SIG-M5 treated with dmso at 0.1 percent for 504 hours (cell line): ENCODE measurements at regions not wholly inside any gene's neighbourhood (a gene's known extent, or its start where the extent isn't known, plus 50 kb on each side); places are given as distances from the start of the nearest gene placed in this dataset.

Experiments used
- DNase-seq: peaks from one replicate; lab custom pipeline; 2025; ENCODE audit not compliant: unreplicated experiment; lab: John Stamatoyannopoulos, UW

DNA sequence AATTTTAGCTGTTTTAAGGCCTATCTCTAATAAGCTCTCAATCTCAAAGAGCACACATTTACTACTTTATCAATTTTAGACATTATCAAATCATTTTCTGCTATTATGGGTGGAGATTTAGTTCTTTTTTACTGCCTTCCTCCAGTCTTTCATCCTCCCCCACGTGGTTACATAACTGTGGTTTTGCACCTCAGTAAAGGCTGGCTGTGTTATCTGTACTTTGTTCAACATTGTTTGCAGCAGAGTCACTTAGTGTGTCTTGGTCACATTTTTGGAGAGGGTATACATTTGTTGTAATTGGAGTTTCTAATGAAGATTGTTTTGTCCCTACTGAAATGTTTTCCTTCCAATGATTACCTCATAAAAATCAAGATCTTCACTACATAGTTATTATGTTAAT, 549.6 kb upstream of the CELF4 start:
- no peak for DNase-seq

DNA sequence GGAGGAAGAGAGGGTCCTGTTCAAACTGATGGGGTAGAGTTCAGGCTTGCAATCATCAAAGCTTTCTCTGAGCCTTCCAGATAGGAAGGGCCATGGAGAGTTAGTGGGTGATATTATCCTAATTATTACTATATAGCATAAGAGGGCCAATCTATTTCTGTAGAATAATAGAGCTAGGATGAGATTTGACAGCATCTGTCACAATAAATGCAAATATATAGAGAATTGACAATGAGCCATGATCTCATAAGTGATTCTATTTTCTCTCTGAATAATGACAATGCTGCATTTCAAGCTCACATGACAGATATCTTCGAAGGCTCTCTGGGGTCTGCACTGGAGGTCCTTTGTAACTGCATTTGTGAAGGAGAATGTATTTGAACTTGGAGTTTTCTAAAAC, 521.9 kb upstream of the CELF4 start:
- no peak for DNase-seq

- DNase-seq = no peak
Observed at GRCh38 chr18:38081516-38081915, 515.9 kb upstream of the CELF4 start.

DNA sequence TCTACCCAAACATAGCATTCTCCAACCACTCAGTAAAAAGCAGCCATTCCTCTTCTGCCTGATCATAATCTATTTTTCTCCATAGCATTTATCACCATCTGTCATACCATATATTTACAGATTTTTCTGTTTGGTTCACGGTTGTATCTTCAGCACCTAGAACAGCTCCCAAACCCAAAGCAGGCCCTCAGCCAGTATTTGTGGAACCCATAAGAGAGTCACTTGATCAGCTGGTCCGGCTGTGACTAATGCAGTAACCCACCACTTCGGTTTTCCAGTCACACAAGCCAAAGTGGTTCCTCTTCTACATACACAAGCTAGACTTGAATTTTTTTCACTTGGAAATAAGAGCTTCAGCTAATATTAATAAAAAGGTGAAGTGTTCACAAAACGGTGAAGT, 511.6 kb upstream of the CELF4 start:
- DNase-seq = no peak

- DNase-seq = no peak
Observed at GRCh38 chr18:38076346-38077070, 510.9 kb upstream of the CELF4 start.

DNA sequence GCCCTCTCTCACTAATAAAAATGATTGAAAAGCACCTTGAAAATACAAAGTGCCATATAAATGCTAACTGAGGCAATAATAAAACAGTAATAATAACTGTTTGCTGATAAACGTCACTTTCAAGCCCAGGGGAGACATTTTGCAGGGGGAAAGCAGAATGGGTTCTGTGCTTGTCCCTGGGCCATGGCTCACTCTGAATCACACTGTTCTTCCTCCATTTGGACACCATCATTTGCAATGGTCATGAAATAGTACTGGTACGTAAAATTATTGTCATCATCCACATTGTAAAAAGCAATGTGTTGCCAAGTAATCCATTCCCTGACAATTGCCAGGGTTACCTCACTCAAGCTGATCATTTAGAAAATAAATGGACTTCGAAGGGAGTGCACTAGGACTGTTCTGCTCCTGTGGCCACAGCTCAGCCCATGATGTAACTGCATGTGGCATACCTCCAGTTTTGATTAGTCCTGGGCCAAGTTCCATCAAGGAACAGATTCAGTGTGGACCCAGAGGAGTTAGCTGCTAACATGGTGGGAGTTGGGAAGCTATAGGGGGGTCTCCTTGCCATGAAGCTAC, 508.8 kb upstream of the CELF4 start:
- DNase-seq = no peak

- DNase-seq = no peak
Observed at GRCh38 chr18:38067821-38068220, 502.2 kb upstream of the CELF4 start.

GRCh38 chr18:38067086-38067485, 501.5 kb upstream of the CELF4 start:
- DNase-seq = no peak

DNA sequence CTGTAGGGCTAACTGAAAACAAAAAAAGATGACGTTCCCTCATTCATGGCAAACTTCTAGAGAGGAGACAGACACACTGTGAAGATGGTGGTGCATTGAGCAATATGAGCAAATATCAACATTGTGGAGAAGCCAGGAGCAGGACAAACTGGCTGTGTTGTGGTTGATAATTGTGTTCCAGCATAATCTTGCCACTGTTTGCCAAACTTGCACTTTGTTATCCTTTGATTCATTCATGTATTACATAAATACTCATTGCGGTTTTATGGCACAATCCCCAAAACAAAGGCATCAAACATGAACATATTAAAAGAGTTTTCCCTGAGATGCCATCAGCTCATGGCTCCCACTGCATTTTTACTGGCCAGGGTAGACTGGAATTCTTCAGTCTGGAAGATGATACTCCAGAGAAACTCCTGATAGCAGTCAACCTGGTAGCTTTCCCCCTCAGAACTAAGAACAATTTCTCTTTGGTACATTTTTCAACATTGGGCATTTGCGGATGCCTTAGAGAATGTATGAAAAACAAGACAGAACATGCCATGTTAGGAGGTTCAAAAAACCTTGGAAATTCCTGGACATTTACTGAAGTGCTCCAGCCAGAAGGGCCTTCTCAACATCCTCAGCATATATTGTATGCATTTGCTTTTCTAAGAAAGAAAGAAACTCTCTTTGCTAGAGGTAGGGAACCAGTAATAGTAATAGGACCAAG, 487.4 kb upstream of the CELF4 start:
- no peak for DNase-seq

GRCh38 chr18:38047820-38048219, 482.2 kb upstream of the CELF4 start:
- no peak for DNase-seq

DNA sequence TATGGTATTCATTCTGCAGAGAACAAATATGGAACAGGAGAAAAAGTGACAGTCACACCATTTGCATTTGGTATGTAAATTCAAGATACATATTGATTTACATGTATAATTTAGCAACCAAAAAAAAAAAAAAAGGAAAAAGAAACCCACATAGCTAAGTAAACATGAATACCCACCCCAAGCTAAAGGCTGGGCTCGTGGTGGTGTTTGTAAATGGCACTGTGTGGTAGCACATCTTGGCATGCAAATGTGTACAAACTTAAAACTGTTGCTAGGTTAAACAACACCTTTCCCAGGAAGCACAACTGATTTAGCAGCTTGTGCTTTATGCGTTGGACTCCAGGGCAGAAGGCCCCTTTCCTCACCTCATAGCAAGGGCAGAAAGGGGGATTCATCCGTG, 481.1 kb upstream of the CELF4 start:
- DNase-seq = no peak

DNA sequence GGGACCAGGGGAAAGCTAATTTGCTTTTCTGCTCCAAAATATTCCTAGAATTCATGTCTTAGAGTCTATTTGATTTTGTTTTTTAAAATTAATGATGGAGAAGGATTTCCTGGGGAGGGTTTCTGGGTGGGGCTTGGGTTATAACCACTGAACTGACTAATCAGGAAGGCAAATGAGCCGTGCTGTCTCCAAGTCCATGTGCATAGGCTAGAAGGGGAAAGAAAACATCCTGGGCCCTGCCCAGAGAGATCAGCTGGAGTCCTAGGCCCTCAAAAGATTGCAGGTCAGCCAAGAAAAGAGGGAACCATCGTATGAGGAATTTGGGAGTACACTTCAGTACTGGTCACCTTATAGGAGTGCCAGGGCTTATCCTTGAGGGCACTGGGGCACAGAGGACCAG, 480.2 kb upstream of the CELF4 start:
- DNase-seq = no peak

GRCh38 chr18:38042211-38042890, 476.8 kb upstream of the CELF4 start:
- no peak for DNase-seq

DNA sequence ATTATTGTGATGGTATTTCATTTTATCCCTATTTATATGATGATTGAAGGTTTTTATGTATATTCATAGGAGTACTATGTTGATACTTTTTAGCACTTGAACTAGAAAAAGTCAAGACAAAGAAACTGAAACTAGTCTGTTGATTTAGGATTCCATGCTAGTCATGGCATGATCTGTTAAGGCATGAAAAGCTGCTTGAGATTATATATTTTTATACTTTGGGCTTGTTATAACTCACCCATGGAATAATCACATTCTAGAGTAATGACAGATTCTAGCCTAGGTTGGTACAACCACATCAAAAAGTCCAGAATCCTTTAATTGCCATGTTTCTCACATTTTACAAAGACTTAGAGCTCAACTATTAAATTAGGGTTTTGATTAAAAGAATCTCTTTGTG, 472.6 kb upstream of the CELF4 start:
- DNase-seq = no peak

- no peak for DNase-seq
Observed at GRCh38 chr18:38035193-38035592, 469.6 kb upstream of the CELF4 start.

- DNase-seq = no peak
Observed at GRCh38 chr18:38033282-38033681, 467.7 kb upstream of the CELF4 start.

DNA sequence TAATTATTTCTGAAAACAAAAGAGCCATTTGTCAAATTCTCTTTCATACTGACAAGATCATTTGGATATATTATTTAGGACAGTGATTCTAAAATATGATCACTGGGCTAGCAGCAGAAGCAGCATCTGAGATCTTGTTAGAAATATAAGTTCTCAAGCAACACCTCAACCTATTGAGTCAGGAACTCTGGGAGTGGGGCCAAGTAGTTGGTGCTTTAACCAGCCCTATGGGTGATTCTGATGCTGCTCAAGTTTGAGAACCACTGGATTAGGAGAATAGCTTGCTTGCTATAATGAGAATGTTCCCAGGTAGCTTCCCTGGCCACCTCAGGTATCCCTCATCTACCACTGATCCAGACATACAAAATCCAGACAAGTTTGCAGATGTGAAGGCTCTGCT, 466.9 kb upstream of the CELF4 start:
- DNase-seq = no peak

DNA sequence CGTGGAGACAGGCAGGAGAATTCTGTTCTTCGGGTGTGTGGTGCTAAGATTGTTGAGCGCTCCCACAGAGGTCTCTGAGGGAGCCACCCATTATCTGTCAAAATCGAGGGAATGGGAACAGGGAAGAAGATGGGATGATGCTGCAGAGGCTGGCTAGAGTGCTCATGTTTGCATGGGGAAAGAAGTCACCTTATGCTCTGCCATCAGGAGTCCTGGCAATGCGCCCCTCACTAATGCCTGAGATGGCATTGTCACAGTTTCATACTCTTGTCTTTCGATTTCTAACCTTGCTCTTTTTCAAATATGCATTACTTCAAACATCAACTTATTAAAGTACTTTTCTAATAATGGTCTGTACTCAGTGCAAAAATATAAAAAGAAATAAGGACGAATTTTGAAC, 463.3 kb upstream of the CELF4 start:
- DNase-seq = no peak

DNA sequence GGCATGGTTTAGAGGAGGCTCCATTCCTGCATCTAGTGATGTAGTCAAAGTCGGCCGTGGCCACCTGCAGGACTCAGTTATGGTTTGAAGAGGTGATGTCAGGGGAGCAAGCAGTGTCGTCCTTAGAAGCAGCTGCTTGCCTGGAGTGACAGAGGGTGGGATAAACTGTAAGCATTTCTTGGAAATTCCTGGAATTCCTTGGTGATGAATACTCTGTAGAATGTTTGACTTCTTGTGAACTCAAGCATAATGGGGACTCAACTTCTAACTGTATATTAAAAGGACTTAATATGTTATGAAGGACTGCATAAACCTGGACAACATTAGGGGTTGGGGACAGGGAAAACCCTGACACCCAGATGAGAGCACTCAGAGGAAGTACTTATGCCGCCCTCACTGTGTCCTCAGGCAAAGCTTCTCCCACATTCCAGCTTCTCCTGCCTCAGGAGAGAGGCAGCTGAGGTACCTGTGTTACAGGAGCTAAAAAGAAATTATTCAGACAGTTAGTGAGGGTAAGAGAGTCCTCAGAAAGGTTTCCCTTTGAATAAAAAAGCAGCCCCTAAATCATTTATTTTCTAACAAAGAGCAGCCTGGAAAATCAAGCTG, 459.9 kb upstream of the CELF4 start:
- no peak for DNase-seq

- no peak for DNase-seq
Observed at GRCh38 chr18:38023871-38024270, 458.3 kb upstream of the CELF4 start.

DNA sequence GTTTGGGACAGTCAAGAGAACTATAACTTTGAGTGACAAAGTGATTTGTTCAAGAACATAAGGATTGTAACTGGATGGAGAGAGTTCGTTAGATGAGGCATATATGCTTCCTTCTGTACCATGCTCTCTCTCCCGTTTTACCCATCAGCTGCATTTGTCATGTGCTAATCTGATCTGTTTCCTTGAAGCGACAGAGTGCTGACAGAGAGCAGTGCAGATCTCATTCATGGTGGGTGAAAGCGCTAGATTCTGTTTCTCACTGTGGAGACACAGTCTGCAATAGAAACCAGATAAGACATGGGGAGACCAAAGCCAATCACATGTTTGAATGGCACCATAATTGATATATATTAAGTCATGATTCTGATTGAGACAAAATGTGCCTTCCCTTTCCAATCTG, 456.6 kb upstream of the CELF4 start:
- no peak for DNase-seq

DNA sequence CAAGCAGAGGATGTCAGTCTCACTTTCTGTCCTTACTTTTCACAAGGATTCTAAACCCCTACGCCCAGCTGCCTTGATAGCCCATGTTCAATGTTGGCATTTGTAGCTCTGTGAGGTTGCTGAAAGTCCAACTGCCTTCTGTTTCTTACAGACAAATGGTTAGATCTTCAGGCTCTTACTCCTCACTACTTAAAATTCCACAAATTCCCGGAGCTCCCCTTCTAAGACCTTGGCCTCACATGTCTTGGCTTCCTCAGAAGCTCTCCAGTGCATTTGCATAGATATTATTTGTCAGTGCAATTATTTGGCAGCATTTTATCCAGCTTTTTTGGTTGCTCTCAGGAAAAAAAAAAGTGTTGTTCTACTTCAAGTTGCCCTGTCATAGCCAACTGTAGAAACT, 453.7 kb upstream of the CELF4 start:
- no peak for DNase-seq
